NOMO-1 (cell line): ENCODE measurements at regions not wholly inside any gene's neighbourhood (a gene's known extent, or its start where the extent isn't known, plus 50 kb on each side); places are given as distances from the start of the nearest gene placed in this dataset.

Experiments
- DNase-seq, 2 experiments: peaks; one replicate each; lab custom pipeline; 2025; ENCODE audit not compliant: unreplicated experiment in 2 of 2; lab: John Stamatoyannopoulos, UW

DNA sequence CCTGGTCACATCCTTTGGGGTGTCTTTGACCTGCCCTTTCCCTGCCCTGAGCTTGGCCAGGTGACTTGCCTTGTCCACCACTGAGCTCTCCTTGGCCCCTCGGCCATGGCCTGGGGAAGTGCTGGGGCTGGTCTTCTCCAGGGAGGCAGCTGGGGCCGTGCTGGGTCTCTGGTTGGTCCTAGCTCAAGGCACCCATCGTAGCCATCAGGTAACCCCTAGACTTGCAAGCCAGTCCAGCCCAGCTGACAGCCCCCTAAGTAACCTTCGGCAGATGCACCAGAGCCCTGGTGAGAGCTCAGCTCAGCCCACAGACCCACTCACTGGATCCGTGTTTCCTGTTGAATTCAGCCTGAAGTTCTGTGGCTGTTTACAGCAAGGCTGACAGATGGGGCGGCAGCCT is 176.2 kb upstream of the SHH start:
- no peak for DNase-seq

DNA sequence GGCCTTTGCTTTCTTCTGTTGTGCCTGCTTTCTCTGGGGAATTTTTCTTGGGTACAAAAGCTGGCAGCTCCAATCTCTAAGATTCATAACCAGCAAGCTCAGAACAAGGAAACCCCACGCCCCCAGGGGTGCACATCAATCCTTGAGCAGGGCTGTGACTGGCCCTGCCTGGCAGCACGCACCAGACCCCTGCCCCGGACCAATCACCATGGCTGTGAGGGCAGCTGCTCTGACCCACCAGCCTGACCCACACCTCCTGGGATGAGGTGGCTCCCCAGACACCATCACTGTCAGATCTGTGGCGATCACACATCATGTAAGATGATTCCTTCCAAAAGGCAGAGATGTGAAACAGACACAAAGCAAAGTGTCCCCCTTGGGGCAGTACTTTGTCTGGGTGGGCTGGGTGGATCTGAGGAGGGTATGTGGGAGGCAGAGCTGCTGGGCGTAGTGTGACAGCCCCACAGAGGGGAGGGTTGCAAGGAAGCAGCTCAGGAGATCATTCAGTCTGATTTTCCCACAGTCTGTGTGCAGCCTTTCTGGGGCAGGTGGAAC is 175.5 kb upstream of the SHH start:
- DNase-seq, result no peak

DNA sequence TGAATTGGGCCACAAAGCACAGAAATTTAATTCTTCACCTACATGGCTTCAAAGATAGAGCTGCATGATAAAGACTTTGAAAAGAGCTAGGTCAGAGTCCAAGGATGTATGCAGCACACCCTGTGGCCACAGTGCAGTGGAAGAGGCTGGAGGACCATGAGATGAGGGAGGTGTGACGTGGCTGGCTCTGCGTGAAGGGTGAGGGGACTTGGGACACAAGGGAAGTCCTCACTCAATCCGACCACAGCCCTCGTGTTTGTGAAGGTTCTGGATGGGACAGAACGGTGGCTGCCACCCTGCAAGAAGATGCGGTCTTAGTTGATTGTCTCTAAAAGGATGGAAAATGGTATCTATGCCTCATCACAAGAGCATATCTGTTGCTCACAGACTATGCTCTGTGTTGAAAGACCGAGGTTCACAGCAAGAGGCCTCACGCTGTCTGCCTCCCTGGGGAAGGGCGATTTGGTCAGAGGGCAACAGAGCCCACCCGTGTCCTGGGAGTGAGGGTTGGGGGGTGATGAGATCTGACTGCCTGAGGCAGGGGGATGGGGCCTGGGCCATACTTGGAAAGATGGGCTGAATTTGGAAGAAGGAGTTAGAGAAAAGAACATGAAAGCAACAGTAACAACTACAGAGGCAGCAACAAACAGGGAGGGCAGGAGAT is 174.4 kb upstream of the SHH start:
- DNase-seq, result no peak

DNA sequence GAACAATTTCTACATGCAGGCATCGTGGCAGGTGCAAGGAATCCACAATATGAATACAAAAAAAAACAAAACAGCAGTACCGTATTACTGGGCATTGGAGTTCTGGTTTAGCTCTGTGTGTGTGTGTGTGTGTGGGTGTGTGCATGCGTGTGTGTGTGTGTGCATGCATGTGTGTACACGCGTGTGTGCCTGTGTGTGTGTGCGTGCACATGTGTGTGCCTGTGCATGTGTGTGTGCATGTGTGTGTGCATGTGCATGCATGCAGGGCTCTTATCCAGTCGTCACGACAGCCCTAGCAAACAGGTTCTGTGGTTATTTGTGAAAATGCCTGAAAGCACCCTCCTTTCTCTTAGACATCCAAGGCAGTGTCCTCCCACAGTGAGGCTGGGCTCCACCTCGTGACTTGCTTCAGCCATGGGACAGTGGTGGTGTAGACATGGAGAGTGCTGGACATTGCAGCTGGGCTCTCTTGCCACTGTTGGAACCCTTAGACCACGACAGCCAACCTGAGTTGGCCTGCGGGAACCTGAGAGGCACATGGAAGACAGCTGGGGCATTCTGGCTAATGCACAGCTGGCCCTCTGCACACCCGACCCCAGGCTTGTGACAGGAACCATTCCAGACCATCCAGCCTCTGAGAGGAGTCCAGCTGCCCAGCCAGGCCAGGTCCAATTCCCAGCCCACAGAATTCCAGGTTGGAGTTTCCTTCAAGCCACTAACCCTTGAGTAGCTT is 173.4 kb upstream of the SHH start:
- DNase-seq, result no peak

DNA sequence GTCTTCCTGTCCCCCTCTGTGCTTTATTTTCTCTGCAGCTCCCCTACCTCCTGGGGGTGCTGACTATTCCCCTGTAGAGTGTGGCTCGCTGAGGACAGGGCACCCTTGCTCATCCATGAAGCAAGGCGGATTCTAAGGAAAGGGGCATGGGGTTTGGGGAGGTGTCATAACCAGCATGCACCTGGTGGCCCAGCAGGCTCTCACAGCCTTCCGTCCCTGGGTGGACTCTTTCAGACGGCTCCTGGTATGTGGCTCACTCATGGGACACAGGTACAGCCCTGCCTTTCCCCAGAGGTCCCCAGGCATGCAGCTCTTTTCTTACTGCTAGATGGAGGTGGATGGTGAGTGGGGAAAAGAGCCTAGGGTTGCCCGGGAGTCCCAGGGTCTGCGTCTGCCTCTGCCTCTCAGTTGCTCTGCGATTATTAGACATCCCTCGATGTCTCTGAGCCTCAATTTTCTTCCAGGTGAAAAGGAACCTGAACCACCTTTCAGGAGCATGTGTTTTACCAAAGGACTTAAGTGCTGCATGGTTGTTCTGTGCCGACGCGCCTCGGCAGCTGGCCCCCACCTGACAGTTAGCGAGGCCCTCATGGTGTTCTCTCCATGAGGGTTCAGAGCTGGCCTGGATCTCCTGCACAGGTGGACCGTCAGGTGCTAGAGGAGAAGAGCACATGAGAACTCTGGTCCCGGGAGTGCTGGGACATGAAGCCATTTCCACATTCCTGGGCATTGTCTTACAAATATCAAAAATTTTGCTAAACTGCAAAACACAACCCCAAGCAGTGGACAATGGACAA is 172.5 kb upstream of the SHH start:
- DNase-seq, result no peak

DNA sequence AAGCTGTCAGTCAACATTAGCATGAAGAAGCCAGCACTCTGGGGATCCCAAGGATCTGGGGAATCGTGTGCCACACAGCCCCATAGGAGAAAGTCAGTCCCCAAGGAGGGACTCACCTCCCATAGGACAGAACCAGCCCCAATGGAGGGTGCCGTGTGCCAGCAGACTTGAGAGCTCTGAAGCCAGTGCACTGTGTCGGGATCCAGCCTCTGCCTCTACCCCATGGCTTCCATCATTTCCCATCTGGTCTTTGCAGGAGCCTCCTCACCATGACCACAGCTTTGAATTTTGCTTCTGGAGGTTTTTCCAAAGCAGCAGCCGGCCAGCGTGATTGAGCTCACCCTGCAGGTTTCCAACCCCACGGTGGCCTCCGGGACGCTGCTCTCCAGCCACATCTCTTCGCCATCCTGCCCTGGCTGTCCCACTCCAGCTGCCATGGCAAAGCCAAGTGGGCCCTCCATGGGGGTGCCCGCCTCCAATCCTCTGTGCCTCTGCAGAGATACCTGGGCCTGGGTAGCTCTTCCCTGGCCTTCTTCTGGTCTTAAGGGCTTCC is 171.8 kb upstream of the SHH start:
- no peak for DNase-seq

DNA sequence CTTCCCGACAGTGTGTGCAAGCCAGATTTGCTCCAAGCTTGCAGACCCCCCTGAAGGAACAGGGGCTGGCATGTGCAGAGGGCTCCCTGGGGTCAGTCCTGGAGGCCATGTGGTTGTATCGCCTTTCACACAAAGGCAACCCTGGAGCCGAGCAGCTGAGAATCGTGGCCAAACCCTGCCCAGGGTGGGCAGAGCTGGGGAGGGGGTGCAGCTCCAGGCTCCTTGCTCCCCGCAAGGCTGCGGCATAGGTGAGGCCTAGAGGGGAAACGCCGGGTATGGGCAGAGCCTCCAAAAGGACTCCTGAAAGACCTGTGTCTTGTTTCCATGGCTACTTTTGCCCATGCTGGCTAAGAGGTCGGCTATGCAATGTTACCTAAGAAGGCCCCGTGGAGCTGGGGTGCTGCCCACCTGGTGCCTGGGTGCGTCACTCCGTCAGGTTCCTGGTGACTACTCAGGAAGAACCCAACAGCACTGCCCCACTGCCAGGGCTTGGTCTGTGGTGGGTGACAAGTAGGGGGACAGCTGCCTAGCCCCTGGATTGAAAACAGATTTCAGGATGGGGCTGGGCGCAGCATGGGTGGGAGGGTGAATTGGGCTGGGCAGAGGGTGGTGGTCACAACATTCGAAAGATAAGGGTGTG is 171.0 kb upstream of the SHH start:
- DNase-seq, result no peak

DNA sequence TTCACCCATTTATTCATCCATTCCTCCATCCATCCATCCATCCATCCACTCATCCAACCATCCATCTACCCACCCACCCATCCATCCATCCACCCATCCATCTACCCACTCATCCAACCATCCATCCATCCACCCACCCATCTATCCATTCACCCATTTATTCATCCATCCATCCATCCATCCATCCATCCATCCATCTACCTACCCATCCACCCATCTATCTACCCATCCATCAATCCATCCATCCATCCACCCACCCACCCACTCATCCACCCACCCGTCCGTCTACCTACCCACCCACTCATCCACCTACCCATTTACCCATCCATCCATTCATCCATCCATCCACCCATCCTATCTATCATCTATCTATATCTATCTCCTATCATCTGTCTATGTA is 169.4 kb upstream of the SHH start:
- DNase-seq, result no peak

DNA sequence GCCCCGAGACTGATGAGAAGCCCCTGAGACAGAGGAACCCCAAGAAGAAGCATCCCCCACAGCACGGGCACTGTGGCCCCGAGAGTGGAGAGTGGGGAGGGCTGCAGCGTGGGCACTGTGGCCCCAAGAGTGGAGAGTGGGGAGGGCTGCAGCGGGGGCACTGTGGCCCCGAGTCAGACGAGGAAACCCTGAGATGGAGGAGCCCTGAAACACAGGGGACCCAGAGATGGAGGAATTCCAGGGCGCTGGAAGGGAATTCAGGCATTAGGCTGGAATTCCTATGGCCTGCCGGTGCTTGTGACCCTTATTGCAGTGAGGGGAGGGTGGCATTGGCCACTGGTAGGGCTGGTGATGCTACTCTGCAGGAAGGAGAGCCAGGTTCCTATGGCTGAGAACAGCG is 168.6 kb upstream of the SHH start:
- DNase-seq, result no peak

DNA sequence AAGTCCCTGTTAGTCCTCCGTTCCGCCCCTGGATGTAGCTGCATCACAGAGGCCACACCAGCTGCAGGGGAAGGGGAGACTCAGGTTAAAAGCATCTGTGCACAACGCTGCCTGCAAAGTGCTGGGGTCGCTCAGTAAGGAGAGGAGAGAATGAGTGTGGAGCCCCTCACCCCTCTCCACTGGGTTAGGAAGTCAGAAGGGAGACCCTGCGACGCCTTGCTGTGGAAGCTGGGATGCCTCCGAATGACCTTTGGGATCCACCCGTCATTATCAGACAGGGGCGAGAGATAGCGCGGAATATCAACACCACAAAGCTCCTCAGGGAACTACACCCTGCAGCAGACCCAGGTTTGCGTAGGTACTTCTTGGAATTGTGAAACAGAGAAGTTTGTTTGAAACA is 167.7 kb upstream of the SHH start:
- DNase-seq, result no peak

DNA sequence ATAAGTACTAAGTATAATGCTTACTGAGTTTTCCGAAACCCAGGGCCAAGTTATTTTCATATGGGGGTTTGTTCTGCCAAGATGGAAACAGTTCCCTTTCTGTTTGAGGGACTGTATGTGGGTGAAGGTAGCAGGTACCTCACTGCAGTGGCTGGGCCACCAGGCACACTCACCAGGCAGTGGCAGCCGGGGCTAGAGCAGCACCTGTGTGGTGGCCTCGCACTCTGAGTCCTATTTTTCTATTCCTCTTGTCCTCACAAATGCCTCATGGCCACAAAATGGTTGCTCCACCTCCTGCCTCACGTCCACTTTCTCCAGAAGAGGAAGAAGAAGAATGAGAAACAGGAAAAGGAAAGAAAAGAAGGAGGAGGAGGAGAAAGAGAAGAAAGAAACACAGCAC is 167.3 kb upstream of the SHH start:
- DNase-seq, result no peak

DNA sequence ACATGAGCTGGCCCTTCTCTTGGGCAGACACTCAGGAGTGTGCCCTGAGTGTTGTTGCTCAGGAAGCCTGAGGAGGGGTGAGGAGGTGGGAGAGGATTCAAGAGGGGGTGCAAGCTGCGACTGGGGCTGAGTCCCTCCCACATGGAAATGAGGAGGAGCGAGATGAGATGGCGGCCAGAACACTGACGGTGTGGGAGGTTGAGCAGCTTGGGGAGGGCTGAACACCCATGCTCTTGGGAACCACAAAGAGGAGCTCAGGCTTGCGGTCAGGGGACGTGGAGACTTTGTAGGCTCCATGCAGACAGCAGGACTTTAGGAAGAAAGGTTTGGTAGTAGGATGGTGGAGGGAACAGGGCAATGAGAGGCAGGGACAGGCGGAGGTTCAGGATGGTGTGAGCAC is 163.2 kb upstream of the SHH start:
- no peak for DNase-seq

DNA sequence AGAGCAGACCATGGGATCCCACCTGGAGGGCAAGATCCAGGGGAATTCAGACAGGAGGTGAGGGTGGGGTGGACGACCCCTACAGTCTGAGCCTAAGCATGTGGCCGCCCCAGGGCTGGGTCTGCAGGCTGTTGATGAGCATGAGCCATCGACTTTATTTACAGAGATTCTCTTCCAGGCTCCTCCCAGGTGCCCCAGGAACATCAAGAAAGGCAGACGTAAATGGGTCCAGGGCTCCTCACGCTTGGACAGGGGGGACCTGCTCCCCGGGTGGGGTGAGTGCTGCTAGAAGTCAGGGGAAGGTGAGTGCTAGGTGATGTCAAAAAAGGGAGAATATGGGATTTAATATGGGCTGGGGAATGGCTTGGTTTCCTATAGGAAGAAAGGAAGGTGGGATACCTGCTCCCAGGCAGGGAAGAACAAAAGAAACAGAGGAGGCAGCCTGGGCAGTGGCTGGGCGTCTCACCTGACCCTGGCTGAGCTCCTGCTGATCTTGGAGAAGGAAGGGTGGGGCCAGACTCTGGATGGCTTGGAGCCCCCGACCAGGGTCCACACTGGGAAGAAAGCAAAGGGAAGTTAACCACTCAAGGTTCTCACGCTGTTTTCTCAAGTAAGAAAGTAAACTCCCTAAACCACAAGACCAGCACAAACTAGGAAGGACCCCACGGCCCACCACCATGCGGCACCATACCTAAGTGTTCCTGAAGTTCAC is 162.1 kb upstream of the SHH start:
- DNase-seq, result no peak

DNA sequence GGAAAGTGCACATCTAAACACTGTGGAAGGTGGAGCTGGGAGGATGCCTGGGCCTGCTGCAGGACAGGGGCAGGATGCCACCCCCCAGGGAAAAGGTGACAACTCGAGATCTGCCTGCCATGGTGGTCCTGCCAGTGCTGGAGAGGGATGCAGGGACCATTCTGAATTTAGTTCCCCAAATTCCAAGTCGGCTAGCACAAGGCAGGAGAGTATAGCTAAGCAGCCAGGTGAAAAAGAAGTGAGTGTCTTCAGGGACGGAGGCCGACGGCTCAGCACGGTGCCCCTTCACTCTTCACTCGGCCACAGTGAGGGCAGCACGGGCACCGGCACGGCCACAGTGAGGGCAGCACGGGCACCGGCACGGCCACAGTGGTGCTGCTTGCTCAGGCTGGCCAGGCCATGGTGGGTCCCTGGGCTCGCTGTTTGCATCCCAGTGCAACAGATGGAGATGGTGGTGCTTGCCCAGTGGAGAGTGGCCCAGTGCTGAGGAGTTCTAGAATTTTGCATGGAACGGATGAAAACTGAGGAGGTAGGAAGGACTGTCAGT is 161.3 kb upstream of the SHH start:
- no peak for DNase-seq

DNA sequence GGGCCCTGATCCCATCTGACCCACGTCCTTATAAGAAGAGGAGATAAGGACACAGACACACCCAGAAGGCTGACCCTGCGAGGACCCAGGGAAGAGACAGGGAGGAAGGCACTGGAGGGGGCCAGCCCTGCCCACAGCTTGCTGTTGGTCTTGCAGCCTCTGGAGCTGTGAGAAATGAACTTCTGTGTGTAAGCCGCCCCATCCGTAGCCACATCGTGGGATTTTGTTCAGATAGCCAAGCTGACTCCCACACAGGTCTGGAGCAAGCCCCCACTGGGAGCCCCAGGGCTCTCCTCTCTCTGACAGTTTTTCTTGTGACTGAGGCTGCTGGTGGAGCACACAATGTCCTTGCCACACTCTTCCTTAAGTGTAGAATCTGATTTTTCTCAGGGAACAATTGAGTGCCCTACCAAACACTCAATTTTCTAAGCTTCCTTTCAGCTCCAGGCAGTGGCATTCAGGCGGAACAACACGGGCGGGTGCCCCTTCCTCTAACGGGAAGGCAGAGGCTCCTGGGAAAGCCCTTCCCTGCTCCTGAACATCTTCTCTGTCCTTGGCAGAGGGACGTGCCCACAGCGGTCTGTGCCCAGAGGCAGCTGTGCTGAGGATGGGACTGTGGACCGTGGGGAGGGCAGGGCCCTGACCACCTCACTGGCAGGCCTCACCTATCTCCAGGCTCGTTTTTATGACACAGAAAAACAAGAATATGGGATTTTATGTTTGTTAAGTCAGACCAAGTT is 160.6 kb upstream of the SHH start:
- DNase-seq, result no peak

DNA sequence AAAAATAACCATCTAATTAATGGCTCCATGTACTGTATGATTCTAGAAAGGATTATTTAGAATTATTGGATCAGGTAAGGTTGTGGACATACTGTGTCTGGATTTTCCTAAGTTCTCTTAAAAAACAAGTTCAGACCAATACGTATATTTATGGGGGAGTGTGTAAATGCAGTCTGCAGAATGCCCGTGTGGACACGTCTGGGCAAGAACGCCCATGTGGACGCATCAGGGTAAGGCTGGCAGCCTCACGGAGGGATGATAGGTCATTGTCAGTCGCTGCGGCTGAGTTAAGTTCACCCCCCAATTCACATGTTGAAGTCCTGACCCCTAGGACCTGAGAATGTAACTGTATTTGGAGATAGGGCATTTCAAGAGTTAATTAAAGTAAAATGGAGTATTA is 160.0 kb upstream of the SHH start:
- DNase-seq, result no peak

DNA sequence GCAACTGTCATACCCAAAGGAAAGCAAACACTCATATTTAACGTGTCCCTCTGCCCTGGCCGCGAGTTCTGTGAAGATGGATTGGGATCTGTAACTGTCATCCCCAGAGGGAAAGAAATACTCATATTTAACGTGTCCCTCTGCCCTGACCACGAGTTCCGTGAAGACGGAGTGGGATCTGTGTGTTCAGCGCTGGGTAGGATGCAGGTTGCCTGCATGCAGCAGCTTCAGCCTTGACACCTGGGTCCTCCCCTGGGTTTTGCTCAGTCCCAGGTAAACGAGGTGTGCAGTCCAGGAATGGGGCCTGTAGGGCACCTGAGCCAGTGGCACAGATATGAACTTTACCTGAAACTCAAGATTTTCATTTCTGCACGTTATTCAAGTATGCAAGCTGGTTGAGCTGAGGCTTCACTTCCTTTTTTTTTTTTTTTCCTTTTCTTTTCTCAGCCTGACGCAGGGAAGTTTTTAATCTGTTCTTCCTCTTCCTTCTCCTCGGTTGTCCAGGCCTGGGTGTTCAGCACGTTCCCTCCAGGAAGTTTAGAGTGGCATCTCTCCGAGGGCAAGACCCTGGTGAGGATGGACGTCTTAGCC is 159.0 kb upstream of the SHH start:
- peak in 1 of 2 experiments; percentile 1 for DNase-seq

DNA sequence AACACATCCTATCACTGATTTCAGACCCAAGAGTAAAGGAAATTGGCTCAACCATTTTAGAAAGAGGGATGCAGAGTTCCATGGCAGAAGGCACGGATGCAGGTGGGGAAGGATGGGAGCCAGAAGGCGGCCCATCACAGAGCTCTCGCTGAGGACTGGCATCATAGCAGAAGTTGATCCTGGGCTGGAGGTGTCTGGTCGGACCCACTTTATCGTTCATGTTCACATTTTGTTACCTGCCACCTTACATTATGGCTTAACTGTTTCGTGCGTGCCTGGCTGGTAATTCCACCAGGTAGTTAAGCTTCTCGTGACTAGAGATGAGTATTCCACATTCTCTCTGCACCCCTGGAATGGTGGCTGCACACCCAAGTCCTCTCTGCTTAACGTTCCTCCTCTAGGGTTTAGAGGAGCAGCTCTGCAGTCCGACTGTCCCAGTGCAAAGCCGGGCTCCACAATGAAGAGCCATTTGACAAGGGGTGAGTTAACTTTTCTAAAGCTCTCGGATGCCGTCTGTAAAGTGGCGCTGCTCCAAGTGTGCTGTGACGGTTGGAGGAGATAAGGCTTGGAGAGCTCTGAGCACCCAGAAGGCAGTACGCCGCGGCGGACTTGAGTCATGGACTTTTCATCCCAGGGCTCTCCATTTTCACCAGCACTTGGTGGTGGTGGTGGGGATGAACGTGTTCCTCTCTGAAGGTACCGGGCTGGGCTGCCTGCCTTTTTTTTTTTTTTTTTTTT is 157.1 kb upstream of the SHH start:
- DNase-seq, result no peak
